HFF-Myc (cell line): ENCODE measurements at regions not wholly inside any gene's neighbourhood (a gene's known extent, or its start where the extent isn't known, plus 50 kb on each side); places are given as distances from the start of the nearest gene placed in this dataset.

ENCODE experiments used
- DNase-seq: peaks from one replicate; pipeline ENCODE4 v3.0.0-alpha.2; 2011; ENCODE audit warnings: low read depth; ENCODE audit errors: extremely low read depth
- H3K4me3 ChIP-seq: replicated peaks from 2 replicates; pipeline ENCODE4 v1.5.1; 2011; ENCODE audit warnings: low read depth, mild to moderate bottlenecking, control low read depth, low read length
- TF ChIP-seq, protein P1 (sequence below): IDR thresholded peaks from 2 replicates; pipeline ENCODE4 v1.5.1; 2012; ENCODE audit warnings: mild to moderate bottlenecking, low read depth, low read length, control low read depth; ENCODE audit errors: missing control alignments

GRCh38 chr12:31853977-31854376, 105.2 kb upstream of the RESF1 start:
- no peak overlapping the region for H3K4me3 ChIP-seq
- TF ChIP-seq, protein P1, sequence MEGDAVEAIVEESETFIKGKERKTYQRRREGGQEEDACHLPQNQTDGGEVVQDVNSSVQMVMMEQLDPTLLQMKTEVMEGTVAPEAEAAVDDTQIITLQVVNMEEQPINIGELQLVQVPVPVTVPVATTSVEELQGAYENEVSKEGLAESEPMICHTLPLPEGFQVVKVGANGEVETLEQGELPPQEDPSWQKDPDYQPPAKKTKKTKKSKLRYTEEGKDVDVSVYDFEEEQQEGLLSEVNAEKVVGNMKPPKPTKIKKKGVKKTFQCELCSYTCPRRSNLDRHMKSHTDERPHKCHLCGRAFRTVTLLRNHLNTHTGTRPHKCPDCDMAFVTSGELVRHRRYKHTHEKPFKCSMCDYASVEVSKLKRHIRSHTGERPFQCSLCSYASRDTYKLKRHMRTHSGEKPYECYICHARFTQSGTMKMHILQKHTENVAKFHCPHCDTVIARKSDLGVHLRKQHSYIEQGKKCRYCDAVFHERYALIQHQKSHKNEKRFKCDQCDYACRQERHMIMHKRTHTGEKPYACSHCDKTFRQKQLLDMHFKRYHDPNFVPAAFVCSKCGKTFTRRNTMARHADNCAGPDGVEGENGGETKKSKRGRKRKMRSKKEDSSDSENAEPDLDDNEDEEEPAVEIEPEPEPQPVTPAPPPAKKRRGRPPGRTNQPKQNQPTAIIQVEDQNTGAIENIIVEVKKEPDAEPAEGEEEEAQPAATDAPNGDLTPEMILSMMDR = no peak
- DNase-seq = no peak

GRCh38 chr12:31853520-31853919, 105.7 kb upstream of the RESF1 start:
- no peak for DNase-seq
- TF ChIP-seq, protein P1 = no peak
- H3K4me3 ChIP-seq = no peak overlapping the region

DNA sequence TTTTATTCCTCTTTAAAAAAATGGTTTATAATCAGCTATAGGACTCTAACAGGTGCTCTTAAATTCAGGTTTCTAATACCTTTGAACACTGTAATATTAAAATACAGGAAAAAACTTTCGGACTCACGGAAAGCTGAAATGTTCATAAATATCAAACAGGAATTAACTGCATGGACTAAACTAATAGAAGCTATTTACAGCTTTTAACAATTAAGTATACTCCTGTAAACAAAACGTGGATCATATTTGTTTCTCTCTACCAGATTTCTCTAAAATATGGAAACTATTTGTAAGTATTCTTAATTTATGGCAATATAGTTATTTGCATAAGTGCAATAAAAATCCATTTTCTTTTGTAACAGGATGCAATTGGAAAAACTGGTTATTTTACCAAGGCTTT, 108.9 kb upstream of the RESF1 start:
- no peak overlapping the region for H3K4me3 ChIP-seq
- no peak for DNase-seq
- TF ChIP-seq, protein P1 = no peak

GRCh38 chr12:31849090-31849687, 110.0 kb upstream of the RESF1 start:
- TF ChIP-seq, protein P1 = no peak
- DNase-seq = no peak
- no peak overlapping the region for H3K4me3 ChIP-seq

GRCh38 chr12:31846405-31846804, 112.8 kb upstream of the RESF1 start:
- DNase-seq = no peak
- no peak overlapping the region for H3K4me3 ChIP-seq
- TF ChIP-seq, protein P1 = no peak

DNA sequence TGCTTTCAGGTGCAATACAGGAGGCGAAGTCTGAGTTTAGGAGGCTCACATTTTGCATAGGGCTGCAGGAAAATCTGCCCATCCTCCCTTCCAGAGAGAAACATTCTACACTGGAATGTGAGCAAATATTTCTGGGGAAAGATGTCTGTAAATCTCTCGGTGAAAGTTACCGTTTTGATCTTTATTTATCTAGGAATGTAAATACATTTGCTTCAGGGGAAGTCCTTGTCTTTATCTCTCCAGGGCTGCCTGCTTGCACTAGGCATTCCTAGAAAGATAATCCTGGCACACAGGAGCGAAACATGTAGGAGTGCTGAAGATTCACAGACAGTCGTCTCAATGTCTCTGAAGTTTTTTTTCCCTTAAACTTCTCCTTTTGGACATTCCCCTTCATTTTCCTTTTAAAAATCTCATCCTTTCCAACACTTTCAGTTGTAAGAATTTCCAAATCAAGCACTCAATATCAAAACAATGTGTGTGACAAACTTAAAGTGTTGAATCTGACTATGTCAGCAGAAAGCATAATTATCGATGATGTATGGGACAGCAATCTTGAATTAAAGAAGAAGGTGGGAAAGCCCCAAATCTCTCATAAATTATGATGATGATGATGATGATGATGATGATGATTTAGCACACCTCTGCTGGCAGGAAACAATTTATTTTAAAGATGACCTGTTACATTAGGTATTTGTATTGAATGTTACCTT, 113.4 kb upstream of the RESF1 start:
- TF ChIP-seq, protein P1 = no peak
- no peak overlapping the region for H3K4me3 ChIP-seq
- no peak for DNase-seq
